CD4-positive, CD25-positive, alpha-beta regulatory T cell (primary cell): ENCODE measurements at regions not wholly inside any gene's neighbourhood (a gene's known extent, or its start where the extent isn't known, plus 50 kb on each side); places are given as distances from the start of the nearest gene placed in this dataset.

Source experiments
- ATAC-seq, 2 donors: fragments of 150-1000 bp; cut with Tn5 transposase; one replicate each; pipeline ENCODE4 v1.10.0; 2021; ENCODE audit warnings: low read depth in 2 of 2, moderate number of reproducible peaks in 2 of 2, moderate library complexity in 1 of 2
- DNase-seq, 3 donors: peaks; one replicate each; pipeline versions ENCODE4 v3.0.0 to v3.0.0-alpha.2; 2012 to 2022; ENCODE audit warnings: mixed read lengths in 1 of 3
- H3K27ac ChIP-seq: one replicate; pipeline ENCODE4 v1.7.0; 2013; ENCODE audit warnings: mild to moderate bottlenecking, low read length; ENCODE audit not compliant: insufficient read depth, poor library complexity, severe bottlenecking
- H3K27me3 ChIP-seq: one replicate; pipeline ENCODE4 v1.7.0; 2013; ENCODE audit warnings: low read length; ENCODE audit not compliant: control insufficient read depth, insufficient read depth
- H3K36me3 ChIP-seq: one replicate; pipeline ENCODE4 v1.7.0; 2013; ENCODE audit warnings: mild to moderate bottlenecking, low read length, moderate library complexity; ENCODE audit not compliant: control insufficient read depth, insufficient read depth
- H3K4me1 ChIP-seq: 2 replicates; pipeline ENCODE4 v1.7.0; 2013; ENCODE audit warnings: mild to moderate bottlenecking, low read length; ENCODE audit not compliant: insufficient read depth, control insufficient read depth, poor library complexity, severe bottlenecking
- H3K4me3 ChIP-seq: one replicate; pipeline ENCODE4 v1.7.0; 2013; ENCODE audit warnings: low read depth, mild to moderate bottlenecking, low read length, moderate library complexity
- H3K9me3 ChIP-seq, 2 experiments: 1 replicate in 1 of 2; 2 replicates in 1 of 2; pipeline ENCODE4 v1.7.0; 2013; ENCODE audit warnings: low read length in 2 of 2, mild to moderate bottlenecking in 1 of 2, moderate library complexity in 1 of 2; ENCODE audit not compliant: control insufficient read depth in 2 of 2
- H3K27ac Mint-ChIP-seq, 3 donors: one replicate each; pipeline ENCODE4 v1.8.0; 2020 to 2022; ENCODE audit warnings: mild to moderate bottlenecking in 3 of 3, mixed read lengths in 3 of 3, moderate library complexity in 2 of 3
- H3K27me3 Mint-ChIP-seq: one replicate; pipeline ENCODE4 v1.8.0; 2022; ENCODE audit warnings: mild to moderate bottlenecking, mixed read lengths
- H3K36me3 Mint-ChIP-seq: one replicate; pipeline ENCODE4 v1.8.0; 2020; ENCODE audit warnings: mixed read lengths
- H3K4me1 Mint-ChIP-seq, 4 donors: one replicate each; pipeline ENCODE4 v1.8.0; 2020 to 2022; ENCODE audit warnings: mixed read lengths in 4 of 4, mild to moderate bottlenecking in 1 of 4
- H3K4me3 Mint-ChIP-seq, 4 donors: one replicate each; pipeline ENCODE4 v1.8.0; 2020 to 2022; ENCODE audit warnings: mild to moderate bottlenecking in 4 of 4, mixed read lengths in 4 of 4, moderate library complexity in 3 of 4
- H3K9me3 Mint-ChIP-seq, 7 donors: one replicate each; pipeline ENCODE4 v1.8.0; 2020 to 2022; ENCODE audit warnings: mixed read lengths in 7 of 7, mild to moderate bottlenecking in 3 of 7, moderate library complexity in 2 of 7

GRCh38 chr13:83182845-83183244 lies 699.4 kb downstream of the SLITRK1 start:
- no peaks in the 10 kb centered on the region for H3K4me1 ChIP-seq
- no peaks in the 10 kb centered on the region for H3K4me1 Mint-ChIP-seq
- no peak overlapping the region for H3K4me3 Mint-ChIP-seq
- peaks cover 0 to 14% (median 4%) of the 10 kb centered on the region in 7 donors for H3K9me3 Mint-ChIP-seq
- no peaks in the 10 kb centered on the region for H3K36me3 Mint-ChIP-seq
- H3K36me3 ChIP-seq = no peaks in the 10 kb centered on the region
- H3K27ac Mint-ChIP-seq = no peak overlapping the region
- ATAC-seq = no peak
- no peaks in the 10 kb centered on the region for H3K27me3 Mint-ChIP-seq
- H3K9me3 ChIP-seq = peaks cover 0 to 9% of the 10 kb centered on the region in 2 experiments
- no peak overlapping the region for H3K27ac ChIP-seq
- no peak overlapping the region for H3K4me3 ChIP-seq
- no peaks in the 10 kb centered on the region for H3K27me3 ChIP-seq
- DNase-seq = no peak

DNA sequence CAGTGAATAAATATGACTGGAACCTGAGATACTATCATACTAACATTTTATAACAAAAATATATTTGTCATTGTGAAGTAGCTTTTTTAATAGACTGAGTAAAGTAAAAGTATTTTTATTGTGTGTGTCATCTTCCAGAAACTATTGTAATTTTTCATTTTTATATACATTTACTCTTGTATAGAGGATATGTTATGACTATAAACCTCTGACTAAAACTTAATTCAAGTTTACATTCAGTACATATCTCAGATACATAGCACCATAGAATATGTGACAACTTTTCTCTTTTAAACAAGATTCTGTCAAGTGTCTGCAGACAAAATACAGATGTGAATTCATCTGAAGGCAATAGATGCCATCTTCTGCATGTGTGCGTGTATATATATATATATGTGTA lies 704.3 kb downstream of the SLITRK1 start:
- no peaks in the 10 kb centered on the region for H3K4me1 Mint-ChIP-seq
- Histone ChIP-seq H3K36me3 (no peaks in the 10 kb centered on the region), H3K4me3 (no peak overlapping the region), H3K4me1 (no peaks in the 10 kb centered on the region), H3K27me3 (no peaks in the 10 kb centered on the region), H3K27ac (no peak overlapping the region), H3K9me3 (no peaks in the 10 kb centered on the region)
- no peak overlapping the region for H3K4me3 Mint-ChIP-seq
- ATAC-seq (no peak), DNase-seq (no peak)
- no peaks in the 10 kb centered on the region for H3K36me3 Mint-ChIP-seq
- H3K9me3 Mint-ChIP-seq = peaks cover 0 to 14% (median 10%) of the 10 kb centered on the region in 7 donors
- no peaks in the 10 kb centered on the region for H3K27me3 Mint-ChIP-seq
- no peak overlapping the region for H3K27ac Mint-ChIP-seq

- DNase-seq = no peak
- no peaks in the 10 kb centered on the region for H3K27me3 Mint-ChIP-seq
Observed at GRCh38 chr13:83168590-83168989, 713.7 kb downstream of the SLITRK1 start.

GRCh38 chr13:83167203-83167602 lies 715.1 kb downstream of the SLITRK1 start:
- Mint-ChIP-seq H3K27ac (no peak overlapping the region), H3K4me3 (no peak overlapping the region), H3K27me3 (no peaks in the 10 kb centered on the region), H3K4me1 (no peaks in the 10 kb centered on the region), H3K36me3 (no peaks in the 10 kb centered on the region), H3K9me3 (peaks cover 0 to 10% (median 4%) of the 10 kb centered on the region in 7 donors)
- H3K9me3 ChIP-seq = peaks cover 0 to 3% of the 10 kb centered on the region in 2 experiments
- no peaks in the 10 kb centered on the region for H3K4me1 ChIP-seq
- no peak overlapping the region for H3K4me3 ChIP-seq
- H3K27me3 ChIP-seq = no peaks in the 10 kb centered on the region
- H3K36me3 ChIP-seq = no peaks in the 10 kb centered on the region
- no peak overlapping the region for H3K27ac ChIP-seq
- ATAC-seq (no peak), DNase-seq (no peak)

More at GRCh38 chr13:83168590-83168989, 713.7 kb downstream of the SLITRK1 start:
- Histone ChIP-seq H3K36me3 (no peaks in the 10 kb centered on the region), H3K4me3 (no peak overlapping the region), H3K4me1 (no peaks in the 10 kb centered on the region), H3K9me3 (peaks cover 0 to 3% of the 10 kb centered on the region in 2 experiments), H3K27me3 (no peaks in the 10 kb centered on the region), H3K27ac (no peak overlapping the region)
- peaks cover 0 to 7% (median 5%) of the 10 kb centered on the region in 7 donors for H3K9me3 Mint-ChIP-seq
- H3K27ac Mint-ChIP-seq = no peak overlapping the region
- H3K4me3 Mint-ChIP-seq = no peak overlapping the region
- no peaks in the 10 kb centered on the region for H3K36me3 Mint-ChIP-seq
- H3K4me1 Mint-ChIP-seq = no peaks in the 10 kb centered on the region
- no peak for ATAC-seq

DNA sequence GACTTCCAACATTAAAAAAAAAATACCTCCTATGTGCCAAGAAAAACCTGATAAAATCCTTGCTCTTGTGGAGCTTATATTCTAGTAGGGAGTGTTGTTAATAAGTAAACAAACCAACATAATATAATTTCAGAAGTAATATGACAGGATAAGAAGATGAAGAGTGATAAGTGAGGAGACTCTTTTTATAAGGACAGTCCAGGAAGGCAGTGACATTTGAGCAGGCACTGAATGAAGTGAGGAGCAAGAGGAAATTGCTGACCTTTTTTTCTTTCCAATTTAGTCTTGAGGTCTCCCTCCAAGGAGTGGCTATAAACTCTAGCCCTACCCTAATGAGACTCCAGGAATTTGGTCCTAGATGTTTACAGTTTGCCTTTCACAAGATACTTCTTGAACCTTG lies 715.7 kb downstream of the SLITRK1 start:
- no peaks in the 10 kb centered on the region for H3K27me3 ChIP-seq
- Mint-ChIP-seq H3K9me3 (peaks cover 0 to 10% (median 4%) of the 10 kb centered on the region in 7 donors), H3K27ac (no peak overlapping the region), H3K36me3 (no peaks in the 10 kb centered on the region), H3K4me3 (no peak overlapping the region), H3K27me3 (no peaks in the 10 kb centered on the region), H3K4me1 (no peaks in the 10 kb centered on the region)
- H3K36me3 ChIP-seq = no peaks in the 10 kb centered on the region
- no peak for ATAC-seq
- no peak overlapping the region for H3K27ac ChIP-seq
- no peak overlapping the region for H3K4me3 ChIP-seq
- peaks cover 0 to 3% of the 10 kb centered on the region in 2 experiments for H3K9me3 ChIP-seq
- DNase-seq = no peak
- H3K4me1 ChIP-seq = no peaks in the 10 kb centered on the region

DNA sequence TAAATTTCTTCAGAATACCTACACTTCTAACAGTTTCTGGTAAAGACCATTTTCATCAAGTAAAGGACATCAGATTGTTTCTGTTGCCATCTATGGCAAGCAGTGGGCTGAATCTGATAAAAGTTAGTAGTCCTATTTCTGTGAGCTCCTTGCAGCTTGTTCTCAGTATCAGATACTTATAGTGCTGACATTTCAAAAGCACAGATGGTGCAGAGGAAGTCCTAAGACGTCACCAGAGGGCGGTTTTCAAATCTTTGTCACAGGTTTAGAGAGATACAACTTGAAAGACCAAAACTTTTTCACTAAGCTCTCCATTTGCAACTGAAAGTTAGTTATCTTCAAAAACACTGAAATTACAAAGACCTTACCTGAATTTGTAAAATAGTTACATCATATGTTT lies 719.8 kb downstream of the SLITRK1 start:
- Histone ChIP-seq H3K36me3 (no peaks in the 10 kb centered on the region), H3K27me3 (no peaks in the 10 kb centered on the region), H3K4me3 (no peak overlapping the region), H3K4me1 (no peaks in the 10 kb centered on the region), H3K9me3 (peaks cover 0 to 3% of the 10 kb centered on the region in 2 experiments), H3K27ac (no peak overlapping the region)
- H3K4me3 Mint-ChIP-seq = no peak overlapping the region
- no peaks in the 10 kb centered on the region for H3K4me1 Mint-ChIP-seq
- no peak overlapping the region for H3K27ac Mint-ChIP-seq
- peaks cover 0 to 10% (median 5%) of the 10 kb centered on the region in 7 donors for H3K9me3 Mint-ChIP-seq
- DNase-seq = no peak
- no peaks in the 10 kb centered on the region for H3K27me3 Mint-ChIP-seq
- no peaks in the 10 kb centered on the region for H3K36me3 Mint-ChIP-seq
- no peak for ATAC-seq

GRCh38 chr13:83153848-83154247 lies 728.4 kb downstream of the SLITRK1 start:
- no peak for ATAC-seq
- H3K27me3 ChIP-seq = no peaks in the 10 kb centered on the region
- no peak for DNase-seq
- H3K27ac ChIP-seq = no peak overlapping the region
- no peaks in the 10 kb centered on the region for H3K36me3 ChIP-seq
- H3K4me1 ChIP-seq = no peaks in the 10 kb centered on the region
- peaks cover 0 to 7% (median 3%) of the 10 kb centered on the region in 7 donors for H3K9me3 Mint-ChIP-seq
- no peak overlapping the region for H3K27ac Mint-ChIP-seq
- no peak overlapping the region for H3K4me3 Mint-ChIP-seq
- H3K4me1 Mint-ChIP-seq = no peaks in the 10 kb centered on the region
- H3K36me3 Mint-ChIP-seq = no peaks in the 10 kb centered on the region
- no peak overlapping the region for H3K4me3 ChIP-seq
- H3K9me3 ChIP-seq = no peaks in the 10 kb centered on the region
- H3K27me3 Mint-ChIP-seq = no peaks in the 10 kb centered on the region

DNA sequence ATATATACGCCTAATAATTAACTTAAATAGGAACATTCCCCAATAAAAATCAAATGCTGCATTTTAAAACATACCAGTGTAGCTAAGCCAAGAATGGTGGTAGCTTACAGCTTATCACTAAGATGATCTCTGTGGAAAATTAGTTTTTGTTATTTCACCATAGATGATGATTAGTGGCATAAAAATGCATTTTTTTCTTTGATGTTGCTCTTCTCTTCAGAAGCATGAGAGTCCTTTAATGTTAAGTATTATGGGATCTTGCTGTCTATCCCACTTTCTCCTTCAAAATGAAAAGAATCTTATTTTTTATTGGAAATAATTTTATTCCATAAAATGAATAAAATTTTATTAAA lies 731.0 kb downstream of the SLITRK1 start:
- Mint-ChIP-seq H3K4me1 (no peaks in the 10 kb centered on the region), H3K36me3 (no peaks in the 10 kb centered on the region), H3K9me3 (peaks cover 0 to 8% (median 3%) of the 10 kb centered on the region in 7 donors), H3K4me3 (no peak overlapping the region), H3K27ac (no peak overlapping the region), H3K27me3 (peaks cover 4% of the 10 kb centered on the region)
- ATAC-seq (no peak), DNase-seq (no peak)
- Histone ChIP-seq H3K4me3 (no peak overlapping the region), H3K27ac (no peak overlapping the region), H3K4me1 (no peaks in the 10 kb centered on the region), H3K9me3 (no peaks in the 10 kb centered on the region), H3K27me3 (no peaks in the 10 kb centered on the region), H3K36me3 (no peaks in the 10 kb centered on the region)
